Sigmoid colon (tissue), 6 donors: ENCODE measurements at regions not wholly inside any gene's neighbourhood (a gene's known extent, or its start where the extent isn't known, plus 50 kb on each side); places are given as distances from the start of the nearest gene placed in this dataset.

Experiments used
- DNase-seq: peaks from one replicate; pipeline ENCODE4 v3.0.0-alpha.2; 2019
- H3K27ac ChIP-seq, 4 donors: fragments of 200-600 bp; sonication (generic); one replicate each; pipeline ENCODE4 v1.5.1; 2016 to 2019; ENCODE audit warnings: mild to moderate bottlenecking in 1 of 4
- H3K27me3 ChIP-seq, 3 donors: fragments of 200-600 bp; sonication (generic); one replicate each; pipeline ENCODE4 v1.5.1; 2019; ENCODE audit warnings: mild to moderate bottlenecking in 1 of 3
- H3K36me3 ChIP-seq, 4 donors: fragments of 200-600 bp; sonication (generic); one replicate each; pipeline ENCODE4 v1.5.1; 2016 to 2019
- H3K4me1 ChIP-seq, 4 donors: fragments of 200-600 bp; sonication (generic); one replicate each; pipeline ENCODE4 v1.5.1; 2017 to 2019
- H3K4me3 ChIP-seq, 4 donors: fragments of 200-600 bp; sonication (generic); one replicate each; pipeline ENCODE4 v1.5.1; 2017 to 2019; ENCODE audit warnings: mild to moderate bottlenecking in 2 of 4, moderate library complexity in 1 of 4
- H3K9me3 ChIP-seq, 4 donors: fragments of 200-600 bp in 3 of 4; sonication (generic) in 3 of 4; one replicate each; pipeline versions ENCODE4 v1.5.1 to v1.6.1; 2013 to 2019
- CTCF ChIP-seq, 4 experiments: fragments of 450-650 bp in 3 of 4; fragments of 200-600 bp in 1 of 4; IDR thresholded peaks; one replicate each; pipeline ENCODE4 v1.5.1; 2016 to 2019; ENCODE audit warnings: antibody characterized with exemption in 4 of 4, mild to moderate bottlenecking in 3 of 4, moderate library complexity in 2 of 4
- EP300 ChIP-seq, 4 donors: sonication (generic); formaldehyde crosslinking; IDR thresholded peaks; one replicate each; pipeline ENCODE4 v1.6.1; 2017; ENCODE audit warnings: antibody characterized with exemption in 4 of 4
- POLR2A ChIP-seq, 2 donors: fragments of 450-650 bp; IDR thresholded peaks; one replicate each; pipeline ENCODE4 v1.6.1; 2016; ENCODE audit warnings: antibody characterized with exemption in 2 of 2, mild to moderate bottlenecking in 2 of 2, moderate library complexity in 2 of 2
- POLR2AphosphoS5 ChIP-seq, 4 donors: sonication (generic); formaldehyde crosslinking; IDR thresholded peaks; one replicate each; pipeline ENCODE4 v1.6.1; 2017; ENCODE audit warnings: antibody characterized with exemption in 4 of 4
- WGBS, 2 donors: extraction: QIAGEN DNeasy Blood & Tissue Kit; methylation state at CpG; one replicate each; pipeline ENCODE4 v1.1.7; 2013; 5-methylcytosine and 5-hydroxymethylcytosine counted together
- intact Hi-C: fragments of 100-400 bp; cut with DNase I; formaldehyde crosslinking; loops from one replicate; pipeline ENCODE4 v1.15.1; 2023
- donor health status: healthy with polysubstance abuse.
- donor health status: healthy.

GRCh38 chr2:126239320-126239955 lies 416.5 kb upstream of the GYPC start:
- H3K4me1 ChIP-seq: no peaks in the 10 kb centered on the region
- no peak for TF ChIP-seq EP300 (IDR thresholded peaks at IDR 0.05)
- TF ChIP-seq POLR2A (IDR thresholded peaks at IDR 0.05): no peak
- no peak for TF ChIP-seq CTCF (IDR thresholded peaks at IDR 0.05)
- TF ChIP-seq POLR2AphosphoS5 (IDR thresholded peaks at IDR 0.05): no peak
- 78 to 83% methylated on average over 5 of the region's 5 CpGs for WGBS, 2 donors

GRCh38 chr2:126241001-126241400 lies 415.0 kb upstream of the GYPC start:
- 70 to 74% methylated on average over 2 of the region's 2 CpGs for WGBS, 2 donors
- no peaks in the 10 kb centered on the region for H3K36me3 ChIP-seq
- TF ChIP-seq POLR2A (IDR thresholded peaks at IDR 0.05): no peak
- no peak for TF ChIP-seq POLR2AphosphoS5 (IDR thresholded peaks at IDR 0.05)
- TF ChIP-seq EP300 (IDR thresholded peaks at IDR 0.05): no peak
- TF ChIP-seq CTCF (IDR thresholded peaks at IDR 0.05): no peak
- intact Hi-C loops: no loop called here
- H3K9me3 ChIP-seq: no peaks in the 10 kb centered on the region
- no peaks in the 10 kb centered on the region for H3K27me3 ChIP-seq
- DNase-seq: no peak
- H3K4me3 ChIP-seq: no peak overlapping the region
- H3K27ac ChIP-seq: no peak overlapping the region
- H3K4me1 ChIP-seq: no peaks in the 10 kb centered on the region

More at GRCh38 chr2:126239320-126239955, 416.5 kb upstream of the GYPC start:
- DNase-seq: no peak
- H3K9me3 ChIP-seq: no peaks in the 10 kb centered on the region
- no peaks in the 10 kb centered on the region for H3K27me3 ChIP-seq
- H3K4me3 ChIP-seq: no peak overlapping the region
- no peak overlapping the region for H3K27ac ChIP-seq
- intact Hi-C loops: no loop called here
- H3K36me3 ChIP-seq: no peaks in the 10 kb centered on the region

- 83 to 84% methylated on average over 4 of the region's 4 CpGs for WGBS, 2 donors
- Histone ChIP-seq H3K4me3 (no peak overlapping the region), H3K4me1 (no peaks in the 10 kb centered on the region), H3K27ac (no peak overlapping the region), H3K36me3 (no peaks in the 10 kb centered on the region), H3K9me3 (no peaks in the 10 kb centered on the region), H3K27me3 (no peaks in the 10 kb centered on the region)
- no peak for DNase-seq
- TF ChIP-seq EP300 (IDR thresholded peaks at IDR 0.05): no peak
- TF ChIP-seq CTCF (IDR thresholded peaks at IDR 0.05): no peak
- TF ChIP-seq POLR2AphosphoS5 (IDR thresholded peaks at IDR 0.05): no peak
- no peak for TF ChIP-seq POLR2A (IDR thresholded peaks at IDR 0.05)
- intact Hi-C loops: no loop called here
Measured at GRCh38 chr2:126241411-126241810, 414.5 kb upstream of the GYPC start.

- H3K4me1 ChIP-seq: no peaks in the 10 kb centered on the region
- no peak for DNase-seq
- H3K9me3 ChIP-seq: no peaks in the 10 kb centered on the region
- no peaks in the 10 kb centered on the region for H3K36me3 ChIP-seq
- H3K4me3 ChIP-seq: no peak overlapping the region
- intact Hi-C loops: no loop called here
- WGBS, 2 donors: 35 to 39% methylated on average over 3 of the region's 3 CpGs
- TF ChIP-seq POLR2A (IDR thresholded peaks at IDR 0.05) (no peak), CTCF (IDR thresholded peaks at IDR 0.05) (no peak), POLR2AphosphoS5 (IDR thresholded peaks at IDR 0.05) (no peak), EP300 (IDR thresholded peaks at IDR 0.05) (no peak)
- H3K27ac ChIP-seq: no peak overlapping the region
- H3K27me3 ChIP-seq: no peaks in the 10 kb centered on the region
Measured at GRCh38 chr2:126244937-126245336, 411.0 kb upstream of the GYPC start.

- 29 to 65% methylated on average over 2 of the region's 2 CpGs for WGBS, 2 donors
- Histone ChIP-seq H3K36me3 (no peaks in the 10 kb centered on the region), H3K9me3 (no peaks in the 10 kb centered on the region), H3K4me3 (no peak overlapping the region), H3K4me1 (no peaks in the 10 kb centered on the region), H3K27me3 (no peaks in the 10 kb centered on the region), H3K27ac (no peak overlapping the region)
- DNase-seq: no peak
- intact Hi-C loops: no loop called here
- TF ChIP-seq CTCF (IDR thresholded peaks at IDR 0.05) (no peak), POLR2AphosphoS5 (IDR thresholded peaks at IDR 0.05) (no peak), EP300 (IDR thresholded peaks at IDR 0.05) (no peak), POLR2A (IDR thresholded peaks at IDR 0.05) (no peak)
Measured at GRCh38 chr2:126253669-126254068, 402.3 kb upstream of the GYPC start.
